HUES64 (cell line): ENCODE measurements at regions not wholly inside any gene's neighbourhood (a gene's known extent, or its start where the extent isn't known, plus 50 kb on each side); places are given as distances from the start of the nearest gene placed in this dataset.
A peak's percentile ranks its signal among the peaks of the same experiment; 100 is the strongest.

ENCODE experiments used
- H3K27ac ChIP-seq: 2 replicates; pipeline ENCODE4 v1.7.0; 2013; ENCODE audit warnings: low read depth, low read length, inconsistent platforms
- H3K27me3 ChIP-seq: 2 replicates; pipeline ENCODE4 v1.6.1; 2013; ENCODE audit warnings: mild to moderate bottlenecking, low read length; ENCODE audit not compliant: insufficient read depth
- H3K36me3 ChIP-seq: 2 replicates; pipeline ENCODE4 v1.6.1; 2013; ENCODE audit warnings: mild to moderate bottlenecking, low read length; ENCODE audit not compliant: insufficient read depth
- H3K4me1 ChIP-seq: 2 replicates; pipeline ENCODE4 v1.6.1; 2013; ENCODE audit warnings: mild to moderate bottlenecking, low read length, moderate library complexity; ENCODE audit not compliant: insufficient read depth
- H3K4me3 ChIP-seq: 2 replicates; pipeline ENCODE4 v1.5.1; 2013; ENCODE audit warnings: mild to moderate bottlenecking, low read length, moderate library complexity
- H3K9ac ChIP-seq: 2 replicates; pipeline ENCODE4 v1.6.1; 2013; ENCODE audit warnings: mild to moderate bottlenecking, low read depth, low read length
- H3K9me3 ChIP-seq: 2 replicates; pipeline ENCODE4 v1.6.1; 2013; ENCODE audit warnings: low read depth, low read length; ENCODE audit not compliant: insufficient read depth
- WGBS: fragments of 150-250, 120-280 bp; methylation state at CpG from one replicate; pipeline ENCODE4 v1.1.7; 2013; ENCODE audit warnings: missing lambda C conversion rate; 5-methylcytosine and 5-hydroxymethylcytosine counted together

- Histone ChIP-seq H3K4me3 (no peak overlapping the region), H3K9ac (no peak overlapping the region), H3K27me3 (no peaks in the 10 kb centered on the region), H3K9me3 (no peaks in the 10 kb centered on the region), H3K27ac (no peak overlapping the region), H3K36me3 (no peaks in the 10 kb centered on the region), H3K4me1 (peaks cover 11% of the 10 kb centered on the region)
- 81% methylated on average over 7 of the region's 7 CpGs for WGBS
Observed at GRCh38 chr9:99365233-99365980, 143.3 kb downstream of the SEC61B start.

GRCh38 chr9:99366183-99366582 is 144.1 kb downstream of the SEC61B start:
- peaks cover 11% of the 10 kb centered on the region for H3K4me1 ChIP-seq
- H3K36me3 ChIP-seq: no peaks in the 10 kb centered on the region
- H3K4me3 ChIP-seq: no peak overlapping the region
- H3K27me3 ChIP-seq: no peaks in the 10 kb centered on the region
- H3K27ac ChIP-seq: no peak overlapping the region
- H3K9me3 ChIP-seq: no peaks in the 10 kb centered on the region
- H3K9ac ChIP-seq: no peak overlapping the region
- WGBS: 94% methylated on average over 9 of the region's 9 CpGs

- H3K4me3 ChIP-seq: no peak overlapping the region
- WGBS: 87% methylated on average over 4 of the region's 4 CpGs
- H3K36me3 ChIP-seq: no peaks in the 10 kb centered on the region
- H3K4me1 ChIP-seq: peaks cover 11% of the 10 kb centered on the region
- no peak overlapping the region for H3K9ac ChIP-seq
- no peaks in the 10 kb centered on the region for H3K9me3 ChIP-seq
- H3K27ac ChIP-seq: no peak overlapping the region
- H3K27me3 ChIP-seq: no peaks in the 10 kb centered on the region
Observed at GRCh38 chr9:99366621-99367020, 144.5 kb downstream of the SEC61B start.

- Histone ChIP-seq H3K27ac (no peak overlapping the region), H3K9ac (no peak overlapping the region), H3K4me1 (peaks cover 11% of the 10 kb centered on the region), H3K4me3 (0 out of 2 replicates have a peak overlapping the region, but pooled peaks have one; percentile 1), H3K36me3 (no peaks in the 10 kb centered on the region), H3K27me3 (no peaks in the 10 kb centered on the region), H3K9me3 (no peaks in the 10 kb centered on the region)
- WGBS: 71% methylated on average over 31 of the region's 31 CpGs
Observed at GRCh38 chr9:99368341-99369326, 146.6 kb downstream of the SEC61B start.

GRCh38 chr9:99369327-99369722 is 147.2 kb downstream of the SEC61B start:
- Histone ChIP-seq H3K9ac (no peak overlapping the region), H3K36me3 (no peaks in the 10 kb centered on the region), H3K4me1 (peaks cover 11% of the 10 kb centered on the region), H3K27me3 (no peaks in the 10 kb centered on the region), H3K4me3 (no peak overlapping the region), H3K9me3 (no peaks in the 10 kb centered on the region), H3K27ac (no peak overlapping the region)
- 94% methylated on average over 9 of the region's 9 CpGs for WGBS

GRCh38 chr9:99370376-99370775 is 148.3 kb downstream of the SEC61B start:
- no peak overlapping the region for H3K27ac ChIP-seq
- H3K4me3 ChIP-seq: no peak overlapping the region
- no peaks in the 10 kb centered on the region for H3K9me3 ChIP-seq
- H3K27me3 ChIP-seq: no peaks in the 10 kb centered on the region
- no peaks in the 10 kb centered on the region for H3K36me3 ChIP-seq
- peaks cover 11% of the 10 kb centered on the region for H3K4me1 ChIP-seq
- 94% methylated on average over 3 of the region's 3 CpGs for WGBS
- H3K9ac ChIP-seq: no peak overlapping the region

- Histone ChIP-seq H3K4me1 (peaks cover 11% of the 10 kb centered on the region), H3K9ac (no peak overlapping the region), H3K36me3 (no peaks in the 10 kb centered on the region), H3K9me3 (no peaks in the 10 kb centered on the region), H3K27me3 (no peaks in the 10 kb centered on the region), H3K27ac (no peak overlapping the region), H3K4me3 (no peak overlapping the region)
- 95% methylated on average over 2 of the region's 2 CpGs for WGBS
Observed at GRCh38 chr9:99371376-99371775, 149.3 kb downstream of the SEC61B start.

- H3K36me3 ChIP-seq: no peaks in the 10 kb centered on the region
- H3K4me3 ChIP-seq: no peak overlapping the region
- H3K27me3 ChIP-seq: no peaks in the 10 kb centered on the region
- H3K4me1 ChIP-seq: peaks cover 12% of the 10 kb centered on the region; the same call in 1 of the 2 replicates
- WGBS: 90% methylated on average over 5 of the region's 5 CpGs
- H3K9ac ChIP-seq: no peak overlapping the region
- no peaks in the 10 kb centered on the region for H3K9me3 ChIP-seq
- H3K27ac ChIP-seq: no peak overlapping the region
Observed at GRCh38 chr9:99373912-99374311, 151.8 kb downstream of the SEC61B start.

- no peaks in the 10 kb centered on the region for H3K9me3 ChIP-seq
Observed at GRCh38 chr9:99374793-99375192, 152.7 kb downstream of the SEC61B start.

GRCh38 chr9:99375481-99375880 is 153.4 kb downstream of the SEC61B start:
- H3K27me3 ChIP-seq: no peaks in the 10 kb centered on the region
- no peak overlapping the region for H3K9ac ChIP-seq
- no peak overlapping the region for H3K4me3 ChIP-seq
- H3K9me3 ChIP-seq: no peaks in the 10 kb centered on the region
- WGBS: 97% methylated on average over 3 of the region's 3 CpGs
- H3K4me1 ChIP-seq: peaks cover 10% of the 10 kb centered on the region; the same call in 1 of the 2 replicates
- H3K36me3 ChIP-seq: no peaks in the 10 kb centered on the region
- no peak overlapping the region for H3K27ac ChIP-seq

More at GRCh38 chr9:99374793-99375192, 152.7 kb downstream of the SEC61B start:
- Histone ChIP-seq H3K4me3 (no peak overlapping the region), H3K27me3 (no peaks in the 10 kb centered on the region), H3K27ac (no peak overlapping the region), H3K36me3 (no peaks in the 10 kb centered on the region), H3K9ac (no peak overlapping the region), H3K4me1 (peaks cover 10% of the 10 kb centered on the region; the same call in 1 of the 2 replicates)
- 91% methylated on average over 1 of the region's 1 CpG for WGBS
